H9 (cell line): ENCODE measurements at regions not wholly inside any gene's neighbourhood (a gene's known extent, or its start where the extent isn't known, plus 50 kb on each side); places are given as distances from the start of the nearest gene placed in this dataset.
"Not testable (repeated sequence)": the region's sequence is repeated elsewhere in the genome, so short reads cannot be mapped to it uniquely, and the experiment has no call there.

Source experiments
- DNase-seq: peaks from one replicate; pipeline ENCODE4 v3.0.0-alpha.2; 2017
- H2AFZ ChIP-seq: one replicate; pipeline ENCODE4 v1.6.1; 2013; ENCODE audit warnings: mild to moderate bottlenecking, low read length, control low read depth, moderate library complexity
- H2AK5ac ChIP-seq: 2 replicates; pipeline ENCODE4 v1.6.1; 2013; ENCODE audit warnings: low read length, control low read depth, mixed read lengths; ENCODE audit not compliant: insufficient read length
- H2BK120ac ChIP-seq: one replicate; pipeline ENCODE4 v1.6.1; 2013; ENCODE audit warnings: low read depth, mild to moderate bottlenecking, low read length, control low read depth, inconsistent platforms; ENCODE audit not compliant: poor library complexity, severe bottlenecking
- H2BK12ac ChIP-seq: 2 replicates; pipeline ENCODE4 v1.6.1; 2013; ENCODE audit warnings: low read length, control low read depth, mixed read lengths, low read depth; ENCODE audit not compliant: insufficient read length
- H2BK15ac ChIP-seq: 2 replicates; pipeline ENCODE4 v1.6.1; 2013; ENCODE audit warnings: low read depth, low read length, control low read depth
- H2BK20ac ChIP-seq: one replicate; pipeline ENCODE4 v1.6.1; 2013; ENCODE audit warnings: low read depth, mild to moderate bottlenecking, low read length, control low read depth, inconsistent platforms; ENCODE audit not compliant: poor library complexity, severe bottlenecking
- H2BK5ac ChIP-seq: 2 replicates; pipeline ENCODE4 v1.6.1; 2013; ENCODE audit warnings: low read length, control low read depth, mixed read lengths; ENCODE audit not compliant: insufficient read length
- H3K14ac ChIP-seq: 2 replicates; pipeline ENCODE4 v1.6.1; 2013; ENCODE audit warnings: low read length, control low read depth; ENCODE audit not compliant: insufficient read depth
- H3K18ac ChIP-seq: 2 replicates; pipeline ENCODE4 v1.6.1; 2013; ENCODE audit warnings: low read depth, mild to moderate bottlenecking, mixed read lengths, low read length, control low read depth; ENCODE audit not compliant: insufficient read length
- H3K23ac ChIP-seq: 2 replicates; pipeline ENCODE4 v1.6.1; 2013; ENCODE audit warnings: low read length, control low read depth, mixed read lengths, low read depth; ENCODE audit not compliant: insufficient read length
- H3K23me2 ChIP-seq: 2 replicates; pipeline ENCODE4 v1.6.1; 2013; ENCODE audit warnings: low read depth, mild to moderate bottlenecking, mixed read lengths, low read length, control low read depth; ENCODE audit not compliant: insufficient read length, poor library complexity, severe bottlenecking
- H3K27ac ChIP-seq: 2 replicates; pipeline ENCODE4 v1.5.1; 2013; ENCODE audit warnings: low read length, control low read depth, mixed read lengths, low read depth; ENCODE audit not compliant: insufficient read length
- H3K27me3 ChIP-seq: 2 replicates; pipeline ENCODE4 v1.6.1; 2013; ENCODE audit warnings: low read length, control low read depth, inconsistent platforms; ENCODE audit not compliant: insufficient read depth
- H3K4ac ChIP-seq: 2 replicates; pipeline ENCODE4 v1.6.1; 2013; ENCODE audit warnings: low read depth, mild to moderate bottlenecking, control low read depth, inconsistent platforms, low read length, moderate library complexity
- H3K4me1 ChIP-seq: 2 replicates; pipeline ENCODE4 v1.6.1; 2013; ENCODE audit warnings: low read length, control low read depth, inconsistent platforms; ENCODE audit not compliant: insufficient read depth
- H3K4me2 ChIP-seq: 2 replicates; pipeline ENCODE4 v1.6.1; 2013; ENCODE audit warnings: low read length, control low read depth, mixed read lengths; ENCODE audit not compliant: insufficient read length, insufficient read depth
- H3K56ac ChIP-seq: 2 replicates; pipeline ENCODE4 v1.6.1; 2013; ENCODE audit warnings: low read depth, mild to moderate bottlenecking, mixed read lengths, low read length, control low read depth; ENCODE audit not compliant: insufficient read length
- H3K79me1 ChIP-seq: 2 replicates; pipeline ENCODE4 v1.6.1; 2013; ENCODE audit warnings: low read depth, mild to moderate bottlenecking, moderate library complexity, low read length, control low read depth, inconsistent platforms; ENCODE audit not compliant: insufficient read depth, poor library complexity, severe bottlenecking
- H3K79me2 ChIP-seq: 2 replicates; pipeline ENCODE4 v1.6.1; 2013; ENCODE audit warnings: low read length, control low read depth, inconsistent platforms; ENCODE audit not compliant: insufficient read depth
- H3K9ac ChIP-seq: 2 replicates; pipeline ENCODE4 v1.6.1; 2013; ENCODE audit warnings: low read length, control low read depth, mixed read lengths; ENCODE audit not compliant: insufficient read length; ENCODE audit errors: extremely low read depth
- H3K9me3 ChIP-seq: one replicate; pipeline ENCODE4 v1.6.1; 2013; ENCODE audit warnings: low read depth, low read length, inconsistent platforms; ENCODE audit not compliant: control insufficient read depth
- H3T11ph ChIP-seq: one replicate; pipeline ENCODE4 v1.6.1; 2013; ENCODE audit warnings: mild to moderate bottlenecking, low read length, control low read depth, inconsistent platforms
- H4K20me1 ChIP-seq: one replicate; pipeline ENCODE4 v1.6.1; 2013; ENCODE audit not compliant: control insufficient read depth, insufficient read length, insufficient read depth
- H4K5ac ChIP-seq: 2 replicates; pipeline ENCODE4 v1.6.1; 2013; ENCODE audit warnings: low read depth, mild to moderate bottlenecking, mixed read lengths, low read length, control low read depth; ENCODE audit not compliant: insufficient read length
- H4K8ac ChIP-seq: replicated peaks from 2 replicates; pipeline ENCODE4 v1.6.1; 2013; ENCODE audit warnings: low read length, control low read depth, mixed read lengths, low read depth; ENCODE audit not compliant: insufficient read length
- H4K91ac ChIP-seq: 2 replicates; pipeline ENCODE4 v1.6.1; 2013; ENCODE audit warnings: low read depth, mild to moderate bottlenecking, moderate library complexity, mixed read lengths, low read length, control low read depth; ENCODE audit not compliant: insufficient read length
- H3K27ac Mint-ChIP-seq, 3 experiments: 2 replicates in 2 of 3; 3 replicates in 1 of 3; pipeline ENCODE4 v1.8.0; 2020 to 2021; ENCODE audit warnings: mixed read lengths in 3 of 3, mild to moderate bottlenecking in 1 of 3, moderate library complexity in 1 of 3
- H3K27me3 Mint-ChIP-seq: 2 replicates; pipeline ENCODE4 v1.8.0; 2021; ENCODE audit warnings: low read depth, mild to moderate bottlenecking, moderate library complexity, mixed read lengths
- H3K36me3 Mint-ChIP-seq, 3 experiments: 2 replicates in 2 of 3; 3 replicates in 1 of 3; pipeline ENCODE4 v1.8.0; 2020 to 2021; ENCODE audit warnings: low read depth in 3 of 3, mixed read lengths in 3 of 3; ENCODE audit not compliant: insufficient read depth in 1 of 3
- H3K4me1 Mint-ChIP-seq, 2 experiments: 2 replicates each; pipeline ENCODE4 v1.8.0; 2020; ENCODE audit warnings: mixed read lengths in 2 of 2
- H3K4me3 Mint-ChIP-seq, 2 experiments: 2 replicates in 1 of 2; 3 replicates in 1 of 2; pipeline ENCODE4 v1.8.0; 2020 to 2021; ENCODE audit warnings: mild to moderate bottlenecking in 2 of 2, mixed read lengths in 2 of 2, moderate library complexity in 1 of 2
- H3K9me3 Mint-ChIP-seq, 2 experiments: 2 replicates in 1 of 2; 3 replicates in 1 of 2; pipeline ENCODE4 v1.8.0; 2020; ENCODE audit warnings: mild to moderate bottlenecking in 2 of 2, mixed read lengths in 2 of 2, moderate library complexity in 1 of 2
- WGBS: extraction: QIAGEN DNeasy Blood & Tissue Kit; methylation state at CpG from one replicate; pipeline ENCODE4 v1.1.7; 2013; ENCODE audit warnings: missing lambda C conversion rate, low lambda C conversion rate, mixed read lengths; ENCODE audit not compliant: insufficient read length; ENCODE audit errors: extremely low coverage; 5-methylcytosine and 5-hydroxymethylcytosine counted together
- TF ChIP-seq, protein P1 (sequence below): fragments of 200-600 bp; sonication (generic); conservative IDR thresholded peaks from 3 replicates; pipeline ENCODE4 v1.8.0; 2021; ENCODE audit warnings: antibody characterized with exemption, mild to moderate bottlenecking

DNA sequence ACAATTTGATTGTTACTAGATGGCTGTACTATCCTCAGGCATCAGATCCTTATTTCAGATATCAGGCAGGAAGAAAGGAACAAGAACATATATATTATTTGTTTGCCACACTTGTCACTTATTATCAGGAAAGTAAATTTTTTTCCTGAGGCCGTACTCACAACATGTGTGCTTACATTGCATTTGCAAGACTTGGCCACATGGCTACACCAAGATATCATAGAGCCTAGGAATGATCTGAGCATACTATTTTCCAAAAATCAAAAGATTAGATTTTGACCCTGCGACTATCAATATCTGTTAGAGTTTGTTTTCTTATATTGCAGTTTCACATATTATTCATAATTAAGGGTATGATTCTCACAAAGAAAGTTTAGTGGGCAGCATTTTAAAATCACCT is 426.2 kb upstream of the BCHE start:
- H2AK5ac ChIP-seq: no peak overlapping the region
- no peak overlapping the region for H3T11ph ChIP-seq
- H3K18ac ChIP-seq: no peak overlapping the region
- H4K91ac ChIP-seq: no peak overlapping the region
- no peak overlapping the region for H3K14ac ChIP-seq
- Mint-ChIP-seq H3K9me3 (no peaks in the 10 kb centered on the region), H3K36me3 (no peaks in the 10 kb centered on the region), H3K27me3 (no peaks in the 10 kb centered on the region), H3K4me3 (no peak overlapping the region), H3K4me1 (no peaks in the 10 kb centered on the region), H3K27ac (no peak overlapping the region)
- H3K9ac ChIP-seq: no peak overlapping the region
- no peak overlapping the region for H4K8ac ChIP-seq
- no peak overlapping the region for H3K4me2 ChIP-seq
- no peak overlapping the region for H3K56ac ChIP-seq
- no peak for DNase-seq
- no CpG with 5 or more reads among the region's 2 CpGs for WGBS
- no peaks in the 10 kb centered on the region for H3K23me2 ChIP-seq
- H2BK15ac ChIP-seq: no peak overlapping the region
- H3K79me1 ChIP-seq: no peaks in the 10 kb centered on the region
- H2BK5ac ChIP-seq: no peak overlapping the region
- no peak overlapping the region for H2BK12ac ChIP-seq
- H3K4me1 ChIP-seq: no peaks in the 10 kb centered on the region
- no peak overlapping the region for H3K4ac ChIP-seq
- H2AFZ ChIP-seq: no peak overlapping the region
- H3K27ac ChIP-seq: no peak overlapping the region
- H2BK20ac ChIP-seq: no peak overlapping the region
- H3K9me3 ChIP-seq: no peaks in the 10 kb centered on the region
- no peak overlapping the region for H3K23ac ChIP-seq
- TF ChIP-seq, protein P1, sequence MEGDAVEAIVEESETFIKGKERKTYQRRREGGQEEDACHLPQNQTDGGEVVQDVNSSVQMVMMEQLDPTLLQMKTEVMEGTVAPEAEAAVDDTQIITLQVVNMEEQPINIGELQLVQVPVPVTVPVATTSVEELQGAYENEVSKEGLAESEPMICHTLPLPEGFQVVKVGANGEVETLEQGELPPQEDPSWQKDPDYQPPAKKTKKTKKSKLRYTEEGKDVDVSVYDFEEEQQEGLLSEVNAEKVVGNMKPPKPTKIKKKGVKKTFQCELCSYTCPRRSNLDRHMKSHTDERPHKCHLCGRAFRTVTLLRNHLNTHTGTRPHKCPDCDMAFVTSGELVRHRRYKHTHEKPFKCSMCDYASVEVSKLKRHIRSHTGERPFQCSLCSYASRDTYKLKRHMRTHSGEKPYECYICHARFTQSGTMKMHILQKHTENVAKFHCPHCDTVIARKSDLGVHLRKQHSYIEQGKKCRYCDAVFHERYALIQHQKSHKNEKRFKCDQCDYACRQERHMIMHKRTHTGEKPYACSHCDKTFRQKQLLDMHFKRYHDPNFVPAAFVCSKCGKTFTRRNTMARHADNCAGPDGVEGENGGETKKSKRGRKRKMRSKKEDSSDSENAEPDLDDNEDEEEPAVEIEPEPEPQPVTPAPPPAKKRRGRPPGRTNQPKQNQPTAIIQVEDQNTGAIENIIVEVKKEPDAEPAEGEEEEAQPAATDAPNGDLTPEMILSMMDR: peak; percentile 20; the same call in 1 of the 3 replicates
- no peaks in the 10 kb centered on the region for H3K27me3 ChIP-seq
- H2BK120ac ChIP-seq: no peak overlapping the region
- no peaks in the 10 kb centered on the region for H4K20me1 ChIP-seq
- no peak overlapping the region for H4K5ac ChIP-seq
- no peaks in the 10 kb centered on the region for H3K79me2 ChIP-seq

DNA sequence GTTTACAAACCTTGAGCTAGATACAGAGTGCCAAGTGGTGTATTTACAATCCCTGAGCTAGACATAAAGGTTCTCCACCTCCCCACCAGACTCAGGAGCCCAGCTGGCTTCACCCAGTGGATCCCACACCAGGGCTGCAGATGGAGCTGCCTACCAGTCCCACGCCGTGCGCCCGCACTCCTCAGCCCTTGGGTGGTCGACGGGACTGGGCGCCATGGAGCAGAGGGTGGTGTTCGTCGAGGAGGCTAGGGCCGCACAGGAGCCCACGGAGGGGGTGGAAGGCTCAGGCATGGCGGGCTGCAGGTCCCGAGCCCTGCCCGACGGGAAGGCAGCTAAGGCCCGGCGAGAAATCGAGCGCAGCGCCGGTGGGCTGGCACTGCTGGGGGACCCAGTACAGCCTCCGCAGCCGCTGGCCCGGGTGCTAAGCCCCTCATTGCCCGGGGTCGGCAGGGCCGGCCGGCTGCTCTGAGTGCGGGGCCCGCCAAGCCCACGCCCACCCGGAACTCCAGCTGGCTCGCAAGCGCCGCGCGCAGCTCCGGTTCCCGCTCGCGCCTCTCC is 421.1 kb upstream of the BCHE start:
- H3K79me1 ChIP-seq, H3K9me3 Mint-ChIP-seq, H3K27ac Mint-ChIP-seq, H3K79me2 ChIP-seq, H2BK20ac ChIP-seq, H4K8ac ChIP-seq, H3K23ac ChIP-seq, H2BK5ac ChIP-seq, H3K27ac ChIP-seq, H3K9ac ChIP-seq, H3K4me3 Mint-ChIP-seq, H3K9me3 ChIP-seq, H3K4me2 ChIP-seq, DNase-seq, H4K91ac ChIP-seq, H3K4me1 Mint-ChIP-seq, H3K14ac ChIP-seq, H2BK120ac ChIP-seq, H3K4me1 ChIP-seq, H2BK12ac ChIP-seq, H4K20me1 ChIP-seq, H3K56ac ChIP-seq, H2AK5ac ChIP-seq, H3K27me3 Mint-ChIP-seq, H3T11ph ChIP-seq, H3K27me3 ChIP-seq, H3K4ac ChIP-seq, H3K18ac ChIP-seq, H4K5ac ChIP-seq, H2AFZ ChIP-seq, H2BK15ac ChIP-seq, H3K23me2 ChIP-seq: not testable (repeated sequence)
- WGBS: no CpG with 5 or more reads among the region's 41 CpGs
- H3K36me3 Mint-ChIP-seq: peaks cover 0 to 10% (median 5%) of the 10 kb centered on the region in 3 experiments; a peak in 3 of 7 replicates
